EH (cell line): ENCODE measurements at regions not wholly inside any gene's neighbourhood (a gene's known extent, or its start where the extent isn't known, plus 50 kb on each side); places are given as distances from the start of the nearest gene placed in this dataset.

Experiments
- DNase-seq: peaks from one replicate; pipeline ENCODE4 v3.0.0-alpha.2; 2015; ENCODE audit warnings: low read depth

GRCh38 chr11:98895936-98896335, 124.8 kb upstream of the CNTN5 start:
- DNase-seq: no peak

- no peak for DNase-seq
Observed at GRCh38 chr11:98940913-98941312, 79.8 kb upstream of the CNTN5 start.

GRCh38 chr11:98944461-98944860, 76.3 kb upstream of the CNTN5 start:
- no peak for DNase-seq

GRCh38 chr11:98952107-98952506, 68.6 kb upstream of the CNTN5 start:
- DNase-seq: no peak

GRCh38 chr11:98955551-98955950, 65.2 kb upstream of the CNTN5 start:
- no peak for DNase-seq

GRCh38 chr11:98964146-98964545, 56.6 kb upstream of the CNTN5 start:
- no peak for DNase-seq

- no peak for DNase-seq
Observed at GRCh38 chr11:98965358-98965757, 55.4 kb upstream of the CNTN5 start.

- no peak for DNase-seq
Observed at GRCh38 chr11:98965775-98966174, 55.0 kb upstream of the CNTN5 start.

- no peak for DNase-seq
Observed at GRCh38 chr11:98967005-98967404, 53.7 kb upstream of the CNTN5 start.
